CD4-positive, CD25-positive, alpha-beta regulatory T cell (primary cell): ENCODE measurements at regions not wholly inside any gene's neighbourhood (a gene's known extent, or its start where the extent isn't known, plus 50 kb on each side); places are given as distances from the start of the nearest gene placed in this dataset.
A peak's percentile ranks its signal among the peaks of the same experiment; 100 is the strongest.

ENCODE experiments used
- ATAC-seq, 2 donors: fragments of 150-1000 bp; cut with Tn5 transposase; one replicate each; pipeline ENCODE4 v1.10.0; 2021; ENCODE audit warnings: low read depth in 2 of 2, moderate number of reproducible peaks in 2 of 2, moderate library complexity in 1 of 2
- DNase-seq, 3 donors: peaks; one replicate each; pipeline versions ENCODE4 v3.0.0 to v3.0.0-alpha.2; 2012 to 2022; ENCODE audit warnings: mixed read lengths in 1 of 3
- H3K27ac ChIP-seq: one replicate; pipeline ENCODE4 v1.7.0; 2013; ENCODE audit warnings: mild to moderate bottlenecking, low read length; ENCODE audit not compliant: insufficient read depth, poor library complexity, severe bottlenecking
- H3K27me3 ChIP-seq: one replicate; pipeline ENCODE4 v1.7.0; 2013; ENCODE audit warnings: low read length; ENCODE audit not compliant: control insufficient read depth, insufficient read depth
- H3K36me3 ChIP-seq: one replicate; pipeline ENCODE4 v1.7.0; 2013; ENCODE audit warnings: mild to moderate bottlenecking, low read length, moderate library complexity; ENCODE audit not compliant: control insufficient read depth, insufficient read depth
- H3K4me1 ChIP-seq: 2 replicates; pipeline ENCODE4 v1.7.0; 2013; ENCODE audit warnings: mild to moderate bottlenecking, low read length; ENCODE audit not compliant: insufficient read depth, control insufficient read depth, poor library complexity, severe bottlenecking
- H3K4me3 ChIP-seq: one replicate; pipeline ENCODE4 v1.7.0; 2013; ENCODE audit warnings: low read depth, mild to moderate bottlenecking, low read length, moderate library complexity
- H3K9me3 ChIP-seq, 2 experiments: 1 replicate in 1 of 2; 2 replicates in 1 of 2; pipeline ENCODE4 v1.7.0; 2013; ENCODE audit warnings: low read length in 2 of 2, mild to moderate bottlenecking in 1 of 2, moderate library complexity in 1 of 2; ENCODE audit not compliant: control insufficient read depth in 2 of 2
- H3K27ac Mint-ChIP-seq, 3 donors: one replicate each; pipeline ENCODE4 v1.8.0; 2020 to 2022; ENCODE audit warnings: mild to moderate bottlenecking in 3 of 3, mixed read lengths in 3 of 3, moderate library complexity in 2 of 3
- H3K27me3 Mint-ChIP-seq: one replicate; pipeline ENCODE4 v1.8.0; 2022; ENCODE audit warnings: mild to moderate bottlenecking, mixed read lengths
- H3K36me3 Mint-ChIP-seq: one replicate; pipeline ENCODE4 v1.8.0; 2020; ENCODE audit warnings: mixed read lengths
- H3K4me1 Mint-ChIP-seq, 4 donors: one replicate each; pipeline ENCODE4 v1.8.0; 2020 to 2022; ENCODE audit warnings: mixed read lengths in 4 of 4, mild to moderate bottlenecking in 1 of 4
- H3K4me3 Mint-ChIP-seq, 4 donors: one replicate each; pipeline ENCODE4 v1.8.0; 2020 to 2022; ENCODE audit warnings: mild to moderate bottlenecking in 4 of 4, mixed read lengths in 4 of 4, moderate library complexity in 3 of 4
- H3K9me3 Mint-ChIP-seq, 7 donors: one replicate each; pipeline ENCODE4 v1.8.0; 2020 to 2022; ENCODE audit warnings: mixed read lengths in 7 of 7, mild to moderate bottlenecking in 3 of 7, moderate library complexity in 2 of 7

GRCh38 chr14:40452674-40453073 lies 1020.4 kb upstream of the FBXO33 start:
- Histone ChIP-seq H3K9me3 (no peaks in the 10 kb centered on the region), H3K4me1 (no peaks in the 10 kb centered on the region), H3K27me3 (no peaks in the 10 kb centered on the region), H3K27ac (no peak overlapping the region), H3K4me3 (no peak overlapping the region), H3K36me3 (no peaks in the 10 kb centered on the region)
- Mint-ChIP-seq H3K36me3 (no peaks in the 10 kb centered on the region), H3K27ac (no peak overlapping the region), H3K4me3 (no peak overlapping the region), H3K4me1 (no peaks in the 10 kb centered on the region), H3K27me3 (no peaks in the 10 kb centered on the region), H3K9me3 (peaks cover 0 to 11% (median 1%) of the 10 kb centered on the region in 7 donors)
- no peak for ATAC-seq
- DNase-seq = no peak

- H3K4me1 Mint-ChIP-seq = no peaks in the 10 kb centered on the region
- Histone ChIP-seq H3K4me1 (no peaks in the 10 kb centered on the region), H3K9me3 (no peaks in the 10 kb centered on the region), H3K36me3 (no peaks in the 10 kb centered on the region), H3K27me3 (no peaks in the 10 kb centered on the region), H3K4me3 (no peak overlapping the region), H3K27ac (no peak overlapping the region)
- no peak for DNase-seq
- no peaks in the 10 kb centered on the region for H3K36me3 Mint-ChIP-seq
- no peak overlapping the region for H3K27ac Mint-ChIP-seq
- no peak overlapping the region for H3K4me3 Mint-ChIP-seq
- H3K27me3 Mint-ChIP-seq = no peaks in the 10 kb centered on the region
- H3K9me3 Mint-ChIP-seq = peaks cover 0 to 17% (median 6%) of the 10 kb centered on the region in 7 donors
- no peak for ATAC-seq
Measured at GRCh38 chr14:40447017-40447416, 1014.8 kb upstream of the FBXO33 start.

GRCh38 chr14:40445020-40445419 lies 1012.8 kb upstream of the FBXO33 start:
- no peak for ATAC-seq
- H3K9me3 Mint-ChIP-seq = peaks cover 0 to 17% (median 6%) of the 10 kb centered on the region in 7 donors

GRCh38 chr14:40436551-40436950 lies 1004.3 kb upstream of the FBXO33 start:
- H3K4me3 ChIP-seq = no peak overlapping the region
- Mint-ChIP-seq H3K36me3 (no peaks in the 10 kb centered on the region), H3K9me3 (peaks cover 0 to 6% (median 3%) of the 10 kb centered on the region in 7 donors), H3K27me3 (no peaks in the 10 kb centered on the region), H3K27ac (no peak overlapping the region), H3K4me1 (no peaks in the 10 kb centered on the region), H3K4me3 (no peak overlapping the region)
- H3K4me1 ChIP-seq = no peaks in the 10 kb centered on the region
- DNase-seq = no peak
- ATAC-seq = no peak
- H3K9me3 ChIP-seq = no peaks in the 10 kb centered on the region
- H3K36me3 ChIP-seq = no peaks in the 10 kb centered on the region
- H3K27me3 ChIP-seq = no peaks in the 10 kb centered on the region
- H3K27ac ChIP-seq = no peak overlapping the region

More at GRCh38 chr14:40445020-40445419, 1012.8 kb upstream of the FBXO33 start:
- Mint-ChIP-seq H3K27ac (no peak overlapping the region), H3K4me3 (no peak overlapping the region), H3K4me1 (no peaks in the 10 kb centered on the region), H3K36me3 (no peaks in the 10 kb centered on the region), H3K27me3 (no peaks in the 10 kb centered on the region)
- Histone ChIP-seq H3K36me3 (no peaks in the 10 kb centered on the region), H3K9me3 (no peaks in the 10 kb centered on the region), H3K27ac (no peak overlapping the region), H3K27me3 (no peaks in the 10 kb centered on the region), H3K4me3 (no peak overlapping the region), H3K4me1 (no peaks in the 10 kb centered on the region)
- DNase-seq = no peak

GRCh38 chr14:40417777-40418401 lies 985.7 kb upstream of the FBXO33 start:
- Histone ChIP-seq H3K27me3 (no peaks in the 10 kb centered on the region), H3K36me3 (no peaks in the 10 kb centered on the region), H3K4me3 (no peak overlapping the region), H3K27ac (no peak overlapping the region), H3K4me1 (no peaks in the 10 kb centered on the region), H3K9me3 (no peaks in the 10 kb centered on the region)
- Mint-ChIP-seq H3K27ac (no peak overlapping the region), H3K4me1 (no peaks in the 10 kb centered on the region), H3K4me3 (no peak overlapping the region), H3K36me3 (no peaks in the 10 kb centered on the region), H3K27me3 (no peaks in the 10 kb centered on the region), H3K9me3 (peaks cover 0 to 4% (median 0%) of the 10 kb centered on the region in 7 donors)
- DNase-seq (peak in 1 of 3 donors; percentile 3), ATAC-seq (no peak)

- H3K4me1 Mint-ChIP-seq = no peaks in the 10 kb centered on the region
- Histone ChIP-seq H3K27ac (no peak overlapping the region), H3K36me3 (no peaks in the 10 kb centered on the region), H3K4me1 (no peaks in the 10 kb centered on the region), H3K27me3 (no peaks in the 10 kb centered on the region), H3K4me3 (no peak overlapping the region), H3K9me3 (no peaks in the 10 kb centered on the region)
- ATAC-seq (no peak), DNase-seq (no peak)
- no peaks in the 10 kb centered on the region for H3K27me3 Mint-ChIP-seq
- no peak overlapping the region for H3K4me3 Mint-ChIP-seq
- peaks cover 0 to 4% (median 0%) of the 10 kb centered on the region in 7 donors for H3K9me3 Mint-ChIP-seq
- H3K36me3 Mint-ChIP-seq = no peaks in the 10 kb centered on the region
- no peak overlapping the region for H3K27ac Mint-ChIP-seq
Measured at GRCh38 chr14:40416565-40416964, 984.3 kb upstream of the FBXO33 start.

GRCh38 chr14:40414386-40414785 lies 982.2 kb upstream of the FBXO33 start:
- no peaks in the 10 kb centered on the region for H3K4me1 Mint-ChIP-seq
- H3K9me3 ChIP-seq = no peaks in the 10 kb centered on the region
- H3K4me3 ChIP-seq = no peak overlapping the region
- no peaks in the 10 kb centered on the region for H3K27me3 ChIP-seq
- H3K36me3 Mint-ChIP-seq = no peaks in the 10 kb centered on the region
- no peaks in the 10 kb centered on the region for H3K36me3 ChIP-seq
- H3K27me3 Mint-ChIP-seq = no peaks in the 10 kb centered on the region
- H3K27ac ChIP-seq = no peak overlapping the region
- no peak for ATAC-seq
- no peak overlapping the region for H3K27ac Mint-ChIP-seq
- no peaks in the 10 kb centered on the region for H3K4me1 ChIP-seq
- H3K4me3 Mint-ChIP-seq = no peak overlapping the region
- DNase-seq = no peak
- peaks cover 0 to 12% (median 4%) of the 10 kb centered on the region in 7 donors for H3K9me3 Mint-ChIP-seq

GRCh38 chr14:40413136-40413535 lies 980.9 kb upstream of the FBXO33 start:
- no peaks in the 10 kb centered on the region for H3K27me3 Mint-ChIP-seq
- H3K27ac Mint-ChIP-seq = no peak overlapping the region
- H3K4me1 Mint-ChIP-seq = no peaks in the 10 kb centered on the region
- no peak overlapping the region for H3K4me3 ChIP-seq
- DNase-seq (no peak), ATAC-seq (no peak)
- H3K4me1 ChIP-seq = no peaks in the 10 kb centered on the region
- no peak overlapping the region for H3K4me3 Mint-ChIP-seq
- H3K9me3 ChIP-seq = peaks cover 0 to 9% of the 10 kb centered on the region in 2 experiments
- H3K27ac ChIP-seq = no peak overlapping the region
- no peaks in the 10 kb centered on the region for H3K36me3 ChIP-seq
- H3K36me3 Mint-ChIP-seq = no peaks in the 10 kb centered on the region
- H3K9me3 Mint-ChIP-seq = peaks cover 0 to 19% (median 6%) of the 10 kb centered on the region in 7 donors
- no peaks in the 10 kb centered on the region for H3K27me3 ChIP-seq
